DOHH2 (cell line): ENCODE measurements at regions not wholly inside any gene's neighbourhood (a gene's known extent, or its start where the extent isn't known, plus 50 kb on each side); places are given as distances from the start of the nearest gene placed in this dataset.

Source experiments
- H3F3A ChIP-seq: fragments of 200-600 bp; sonication (generic), shearing (Covaris generic); 2 replicates; pipeline ENCODE4 v1.6.0; 2016; ENCODE audit warnings: antibody characterized with exemption, mild to moderate bottlenecking; ENCODE audit not compliant: control insufficient read depth, insufficient read depth
- H3K27ac ChIP-seq: fragments of 200-600 bp; sonication (generic); 2 replicates; pipeline ENCODE4 v1.5.1; 2014; ENCODE audit warnings: low read depth, mild to moderate bottlenecking, low read length, moderate library complexity
- H3K27me3 ChIP-seq: fragments of 200-600 bp; sonication (generic); 2 replicates; pipeline ENCODE4 v1.6.1; 2014; ENCODE audit warnings: mild to moderate bottlenecking, low read length, mixed read lengths; ENCODE audit not compliant: control insufficient read depth
- H3K36me3 ChIP-seq: fragments of 200-600 bp; sonication (generic); 2 replicates; pipeline ENCODE4 v1.6.1; 2014; ENCODE audit warnings: mild to moderate bottlenecking, low read length, moderate library complexity, mixed read lengths; ENCODE audit not compliant: control insufficient read depth
- H3K4me1 ChIP-seq: fragments of 200-600 bp; sonication (generic); 2 replicates; pipeline ENCODE4 v1.6.1; 2014; ENCODE audit warnings: mild to moderate bottlenecking, low read length, mixed read lengths; ENCODE audit not compliant: control insufficient read depth
- H3K4me2 ChIP-seq: fragments of 200-600 bp; sonication (generic); 2 replicates; pipeline ENCODE4 v1.6.0; 2014; ENCODE audit warnings: mild to moderate bottlenecking, low read length, moderate library complexity
- H3K4me3 ChIP-seq: fragments of 200-600 bp; sonication (generic); 2 replicates; pipeline ENCODE4 v1.5.1; 2014; ENCODE audit warnings: mild to moderate bottlenecking, low read length, mixed read lengths
- H3K79me2 ChIP-seq: fragments of 200-600 bp; sonication (generic); 2 replicates; pipeline ENCODE4 v1.6.1; 2014; ENCODE audit warnings: mild to moderate bottlenecking, low read length, mixed read lengths; ENCODE audit not compliant: control insufficient read depth
- H3K9me2 ChIP-seq: fragments of 200-600 bp; sonication (generic); replicated peaks from 2 replicates; pipeline ENCODE4 v1.6.1; 2014; ENCODE audit warnings: mild to moderate bottlenecking, low read length, mixed read lengths; ENCODE audit not compliant: control insufficient read depth
- H3K9me3 ChIP-seq: fragments of 200-600 bp; sonication (generic); 2 replicates; pipeline ENCODE4 v1.6.1; 2014; ENCODE audit warnings: antibody characterized with exemption, low read length, mixed read lengths; ENCODE audit not compliant: control insufficient read depth, insufficient read depth
- H4K20me1 ChIP-seq: fragments of 200-600 bp; sonication (generic); 2 replicates; pipeline ENCODE4 v1.6.0; 2014; ENCODE audit warnings: low read depth, mild to moderate bottlenecking, antibody characterized with exemption, low read length, moderate library complexity; ENCODE audit not compliant: control insufficient read depth, insufficient read depth
- EZH2phosphoT487 ChIP-seq: fragments of 200-600 bp; sonication (generic); IDR thresholded peaks from 2 replicates; pipeline ENCODE4 v1.6.1; 2017; ENCODE audit warnings: borderline replicate concordance, mild to moderate bottlenecking, antibody characterized with exemption, low read length, moderate library complexity, mixed read lengths
- TF ChIP-seq, protein P1 (sequence below): fragments of 200-600 bp; sonication (generic); IDR thresholded peaks from one replicate; pipeline ENCODE4 v1.5.1; 2014; ENCODE audit warnings: antibody characterized with exemption, mild to moderate bottlenecking, low read depth, low read length; ENCODE audit not compliant: poor library complexity, severe bottlenecking

GRCh38 chr2:180707175-180707883, 273.1 kb upstream of the UBE2E3 start:
- no peak for TF ChIP-seq EZH2phosphoT487
- TF ChIP-seq, protein P1, sequence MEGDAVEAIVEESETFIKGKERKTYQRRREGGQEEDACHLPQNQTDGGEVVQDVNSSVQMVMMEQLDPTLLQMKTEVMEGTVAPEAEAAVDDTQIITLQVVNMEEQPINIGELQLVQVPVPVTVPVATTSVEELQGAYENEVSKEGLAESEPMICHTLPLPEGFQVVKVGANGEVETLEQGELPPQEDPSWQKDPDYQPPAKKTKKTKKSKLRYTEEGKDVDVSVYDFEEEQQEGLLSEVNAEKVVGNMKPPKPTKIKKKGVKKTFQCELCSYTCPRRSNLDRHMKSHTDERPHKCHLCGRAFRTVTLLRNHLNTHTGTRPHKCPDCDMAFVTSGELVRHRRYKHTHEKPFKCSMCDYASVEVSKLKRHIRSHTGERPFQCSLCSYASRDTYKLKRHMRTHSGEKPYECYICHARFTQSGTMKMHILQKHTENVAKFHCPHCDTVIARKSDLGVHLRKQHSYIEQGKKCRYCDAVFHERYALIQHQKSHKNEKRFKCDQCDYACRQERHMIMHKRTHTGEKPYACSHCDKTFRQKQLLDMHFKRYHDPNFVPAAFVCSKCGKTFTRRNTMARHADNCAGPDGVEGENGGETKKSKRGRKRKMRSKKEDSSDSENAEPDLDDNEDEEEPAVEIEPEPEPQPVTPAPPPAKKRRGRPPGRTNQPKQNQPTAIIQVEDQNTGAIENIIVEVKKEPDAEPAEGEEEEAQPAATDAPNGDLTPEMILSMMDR = no peak

GRCh38 chr2:180706694-180707093, 273.7 kb upstream of the UBE2E3 start:
- Histone ChIP-seq H3K4me2 (no peak overlapping the region), H3K9me3 (no peaks in the 10 kb centered on the region), H3K4me1 (no peaks in the 10 kb centered on the region), H4K20me1 (no peaks in the 10 kb centered on the region), H3K27me3 (no peaks in the 10 kb centered on the region), H3K9me2 (no peaks in the 10 kb centered on the region), H3K4me3 (no peak overlapping the region), H3F3A (no peaks in the 10 kb centered on the region), H3K79me2 (no peaks in the 10 kb centered on the region), H3K36me3 (no peaks in the 10 kb centered on the region), H3K27ac (no peak overlapping the region)
- TF ChIP-seq, protein P1 = no peak
- no peak for TF ChIP-seq EZH2phosphoT487

More at GRCh38 chr2:180707175-180707883, 273.1 kb upstream of the UBE2E3 start:
- H3K4me2 ChIP-seq = no peak overlapping the region
- no peaks in the 10 kb centered on the region for H3F3A ChIP-seq
- no peaks in the 10 kb centered on the region for H3K36me3 ChIP-seq
- no peaks in the 10 kb centered on the region for H3K27me3 ChIP-seq
- no peak overlapping the region for H3K4me3 ChIP-seq
- H3K4me1 ChIP-seq = no peaks in the 10 kb centered on the region
- H4K20me1 ChIP-seq = no peaks in the 10 kb centered on the region
- H3K27ac ChIP-seq = no peak overlapping the region
- H3K9me3 ChIP-seq = no peaks in the 10 kb centered on the region
- H3K9me2 ChIP-seq = no peaks in the 10 kb centered on the region
- no peaks in the 10 kb centered on the region for H3K79me2 ChIP-seq

GRCh38 chr2:180705551-180705950, 274.9 kb upstream of the UBE2E3 start:
- Histone ChIP-seq H3K4me2 (no peak overlapping the region), H3K27me3 (no peaks in the 10 kb centered on the region)

More at GRCh38 chr2:180705551-180705950, 274.9 kb upstream of the UBE2E3 start:
- no peaks in the 10 kb centered on the region for H3K79me2 ChIP-seq
- H3K4me1 ChIP-seq = no peaks in the 10 kb centered on the region
- H3F3A ChIP-seq = no peaks in the 10 kb centered on the region
- H3K9me3 ChIP-seq = no peaks in the 10 kb centered on the region
- H3K9me2 ChIP-seq = no peaks in the 10 kb centered on the region
- no peak for TF ChIP-seq EZH2phosphoT487
- TF ChIP-seq, protein P1 = no peak
- no peaks in the 10 kb centered on the region for H4K20me1 ChIP-seq
- H3K36me3 ChIP-seq = no peaks in the 10 kb centered on the region
- no peak overlapping the region for H3K27ac ChIP-seq
- H3K4me3 ChIP-seq = no peak overlapping the region
